GM19452 (cell line): ENCODE measurements at regions not wholly inside any gene's neighbourhood (a gene's known extent, or its start where the extent isn't known, plus 50 kb on each side); places are given as distances from the start of the nearest gene placed in this dataset.
"Not testable (repeated sequence)": the region's sequence is repeated elsewhere in the genome, so short reads cannot be mapped to it uniquely, and the experiment has no call there.

ENCODE experiments used
- ATAC-seq: cut with Tn5 transposase; IDR thresholded peaks from one replicate; pipeline ENCODE4 v1.9.1; 2021; ENCODE audit not compliant: unreplicated experiment

- not testable (repeated sequence) for ATAC-seq
Observed at GRCh38 chr9:68593760-68594159, 53.1 kb upstream of the TMEM252 start.

- ATAC-seq = no peak
Observed at GRCh38 chr9:68595868-68596267, 55.2 kb upstream of the TMEM252 start.

GRCh38 chr9:68597362-68597997 lies 56.8 kb upstream of the TMEM252 start:
- no peak for ATAC-seq

- no peak for ATAC-seq
Observed at GRCh38 chr9:68599826-68600225, 59.1 kb upstream of the TMEM252 start.

GRCh38 chr9:68601081-68601480 lies 60.4 kb upstream of the TMEM252 start:
- no peak for ATAC-seq

- no peak for ATAC-seq
Observed at GRCh38 chr9:68603371-68603770, 62.7 kb upstream of the TMEM252 start.

GRCh38 chr9:68608763-68609162 lies 68.1 kb upstream of the TMEM252 start:
- no peak for ATAC-seq

GRCh38 chr9:68609901-68610415 lies 69.3 kb upstream of the TMEM252 start:
- no peak for ATAC-seq

GRCh38 chr9:68614121-68614520 lies 73.4 kb upstream of the TMEM252 start:
- ATAC-seq = no peak

- not testable (repeated sequence) for ATAC-seq
Observed at GRCh38 chr9:68617011-68617410, 76.3 kb upstream of the TMEM252 start.

- no peak for ATAC-seq
Observed at GRCh38 chr9:68619072-68619471, 78.4 kb upstream of the TMEM252 start.

- no peak for ATAC-seq
Observed at GRCh38 chr9:68619636-68620035, 79.0 kb upstream of the TMEM252 start.

GRCh38 chr9:68625559-68625958 lies 79.5 kb upstream of the PIP5K1B start:
- no peak for ATAC-seq

- ATAC-seq = no peak
Observed at GRCh38 chr9:68626526-68626925, 78.5 kb upstream of the PIP5K1B start.

- no peak for ATAC-seq
Observed at GRCh38 chr9:68627104-68627503, 77.9 kb upstream of the PIP5K1B start.

GRCh38 chr9:68627594-68627993 lies 77.4 kb upstream of the PIP5K1B start:
- ATAC-seq = no peak

GRCh38 chr9:68629042-68629441 lies 76.0 kb upstream of the PIP5K1B start:
- ATAC-seq = no peak

GRCh38 chr9:68631811-68632210 lies 73.2 kb upstream of the PIP5K1B start:
- no peak for ATAC-seq

GRCh38 chr9:68637020-68637419 lies 68.0 kb upstream of the PIP5K1B start:
- no peak for ATAC-seq

- not testable (repeated sequence) for ATAC-seq
Observed at GRCh38 chr9:68639261-68639660, 65.8 kb upstream of the PIP5K1B start.

GRCh38 chr9:68640421-68641089 lies 64.5 kb upstream of the PIP5K1B start:
- ATAC-seq = no peak
